Epithelial cell of esophagus (primary cell): ENCODE measurements at regions not wholly inside any gene's neighbourhood (a gene's known extent, or its start where the extent isn't known, plus 50 kb on each side); places are given as distances from the start of the nearest gene placed in this dataset.

Source experiments
- DNase-seq: peaks from one replicate; pipeline ENCODE4 v3.0.0; 2010; ENCODE audit warnings: low read depth
- H3K4me3 ChIP-seq: 2 replicates; pipeline ENCODE4 v1.5.1; 2011; ENCODE audit warnings: mild to moderate bottlenecking, low read length, control low read depth
- TF ChIP-seq, protein P1 (sequence below): IDR thresholded peaks from 2 replicates; pipeline ENCODE4 v1.5.1; 2011; ENCODE audit warnings: low read depth, mild to moderate bottlenecking, low read length, control low read depth, inconsistent platforms; ENCODE audit not compliant: insufficient read depth; ENCODE audit errors: missing control alignments

DNA sequence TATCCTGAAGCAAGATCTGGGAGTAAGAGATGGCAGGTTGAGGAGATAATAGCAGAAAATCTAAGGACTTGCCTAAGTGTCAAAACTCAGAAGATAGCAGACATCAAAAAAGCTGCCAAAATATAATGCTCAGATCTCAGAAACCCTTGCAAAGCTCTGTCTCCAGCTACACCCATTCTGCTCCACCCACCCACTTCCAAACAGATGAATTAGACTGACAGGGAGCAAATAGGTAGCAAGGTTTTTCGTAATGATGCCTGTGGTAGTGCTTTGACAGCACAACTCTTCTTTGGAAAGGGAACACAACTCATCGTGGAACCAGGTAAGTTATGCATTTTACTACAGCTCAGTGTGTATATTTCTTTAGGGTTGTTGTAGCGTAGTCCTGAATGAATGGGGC is 132.6 kb downstream of the DAD1 start:
- TF ChIP-seq, protein P1, sequence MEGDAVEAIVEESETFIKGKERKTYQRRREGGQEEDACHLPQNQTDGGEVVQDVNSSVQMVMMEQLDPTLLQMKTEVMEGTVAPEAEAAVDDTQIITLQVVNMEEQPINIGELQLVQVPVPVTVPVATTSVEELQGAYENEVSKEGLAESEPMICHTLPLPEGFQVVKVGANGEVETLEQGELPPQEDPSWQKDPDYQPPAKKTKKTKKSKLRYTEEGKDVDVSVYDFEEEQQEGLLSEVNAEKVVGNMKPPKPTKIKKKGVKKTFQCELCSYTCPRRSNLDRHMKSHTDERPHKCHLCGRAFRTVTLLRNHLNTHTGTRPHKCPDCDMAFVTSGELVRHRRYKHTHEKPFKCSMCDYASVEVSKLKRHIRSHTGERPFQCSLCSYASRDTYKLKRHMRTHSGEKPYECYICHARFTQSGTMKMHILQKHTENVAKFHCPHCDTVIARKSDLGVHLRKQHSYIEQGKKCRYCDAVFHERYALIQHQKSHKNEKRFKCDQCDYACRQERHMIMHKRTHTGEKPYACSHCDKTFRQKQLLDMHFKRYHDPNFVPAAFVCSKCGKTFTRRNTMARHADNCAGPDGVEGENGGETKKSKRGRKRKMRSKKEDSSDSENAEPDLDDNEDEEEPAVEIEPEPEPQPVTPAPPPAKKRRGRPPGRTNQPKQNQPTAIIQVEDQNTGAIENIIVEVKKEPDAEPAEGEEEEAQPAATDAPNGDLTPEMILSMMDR = no peak
- DNase-seq = no peak
- H3K4me3 ChIP-seq = no peak overlapping the region

DNA sequence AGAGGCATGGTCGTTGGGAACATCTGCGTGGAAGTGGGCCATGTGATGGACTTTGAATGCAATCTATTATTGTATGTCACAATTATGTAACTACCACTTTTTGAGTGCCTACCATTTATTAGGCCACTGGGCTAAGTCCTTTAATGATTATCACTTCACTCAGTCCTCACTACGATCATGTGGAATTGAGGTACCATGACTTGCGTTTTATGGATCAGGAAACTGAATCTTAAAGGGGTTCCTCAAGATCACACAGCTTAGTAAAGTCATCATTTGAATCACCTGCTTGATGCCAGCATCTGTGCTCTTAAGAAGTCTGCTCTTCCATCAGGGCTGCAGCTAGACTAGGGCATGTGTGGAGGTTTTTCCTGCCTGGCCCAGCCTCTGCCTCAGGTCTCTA is 136.7 kb downstream of the DAD1 start:
- TF ChIP-seq, protein P1 = no peak
- no peak for DNase-seq
- no peak overlapping the region for H3K4me3 ChIP-seq

GRCh38 chr14:22450266-22450665 is 138.8 kb downstream of the DAD1 start:
- TF ChIP-seq, protein P1 = no peak
- no peak for DNase-seq
- H3K4me3 ChIP-seq = no peak overlapping the region

- DNase-seq = no peak
- no peak overlapping the region for H3K4me3 ChIP-seq
- TF ChIP-seq, protein P1 = no peak
These were observed 139.5 kb downstream of the DAD1 start for GRCh38 chr14:22449600-22449905.

DNA sequence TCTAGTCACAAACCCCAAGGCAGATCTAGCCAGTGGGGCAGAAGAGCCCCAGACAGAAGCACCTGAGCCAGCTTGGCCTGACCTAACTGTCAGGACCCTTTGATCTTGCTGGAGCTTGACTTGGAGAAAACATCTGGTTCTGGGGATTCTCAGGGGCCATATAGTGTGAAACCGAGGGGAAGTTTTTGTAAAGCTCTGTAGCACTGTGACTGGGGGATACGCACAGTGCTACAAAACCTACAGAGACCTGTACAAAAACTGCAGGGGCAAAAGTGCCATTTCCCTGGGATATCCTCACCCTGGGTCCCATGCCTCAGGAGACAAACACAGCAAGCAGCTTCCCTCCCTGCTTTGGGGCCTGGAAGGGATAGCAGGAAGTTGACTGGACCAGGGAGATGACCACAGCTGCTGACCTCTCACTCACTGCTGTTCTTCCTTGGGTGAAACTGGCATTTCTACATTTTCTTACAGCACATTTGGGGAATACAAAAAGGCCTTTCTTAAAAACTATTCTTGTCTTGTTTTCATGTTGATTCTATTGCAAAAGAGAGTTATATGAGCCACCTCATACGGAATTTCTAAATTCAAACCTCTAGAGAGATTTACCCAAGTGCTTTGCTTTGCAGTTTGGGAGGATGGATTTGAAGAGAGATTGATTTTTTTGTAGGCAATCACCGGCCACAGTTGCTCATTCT is 140.0 kb downstream of the DAD1 start:
- TF ChIP-seq, protein P1 = no peak
- no peak overlapping the region for H3K4me3 ChIP-seq
- no peak for DNase-seq

GRCh38 chr14:22448035-22448904 is 140.8 kb downstream of the DAD1 start:
- TF ChIP-seq, protein P1 = no peak
- H3K4me3 ChIP-seq = no peak overlapping the region
- DNase-seq = no peak

DNA sequence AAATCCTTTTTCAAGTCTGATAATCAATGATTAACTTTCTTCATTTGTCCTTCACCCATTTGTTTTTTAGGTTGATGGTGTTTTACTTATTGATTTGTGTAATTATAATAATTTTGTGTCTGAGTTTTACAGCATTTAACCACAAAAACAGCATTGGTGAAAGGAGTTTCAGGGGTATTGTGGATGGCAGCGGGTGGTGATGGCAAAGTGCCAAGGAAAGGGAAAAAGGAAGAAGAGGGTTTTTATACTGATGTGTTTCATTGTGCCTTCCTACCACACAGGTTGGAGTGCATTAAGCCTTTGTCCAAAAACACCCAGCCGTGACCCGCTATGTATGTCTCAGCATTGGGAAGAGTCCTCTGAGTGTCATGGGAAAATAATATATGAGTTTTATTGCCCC is 150.3 kb downstream of the DAD1 start:
- H3K4me3 ChIP-seq = no peak overlapping the region
- TF ChIP-seq, protein P1 = no peak
- DNase-seq = no peak
